ENCODE measurements at regions not wholly inside any gene's neighbourhood (a gene's known extent, or its start where the extent isn't known, plus 50 kb on each side); places are given as distances from the start of the nearest gene placed in this dataset.

DNA sequence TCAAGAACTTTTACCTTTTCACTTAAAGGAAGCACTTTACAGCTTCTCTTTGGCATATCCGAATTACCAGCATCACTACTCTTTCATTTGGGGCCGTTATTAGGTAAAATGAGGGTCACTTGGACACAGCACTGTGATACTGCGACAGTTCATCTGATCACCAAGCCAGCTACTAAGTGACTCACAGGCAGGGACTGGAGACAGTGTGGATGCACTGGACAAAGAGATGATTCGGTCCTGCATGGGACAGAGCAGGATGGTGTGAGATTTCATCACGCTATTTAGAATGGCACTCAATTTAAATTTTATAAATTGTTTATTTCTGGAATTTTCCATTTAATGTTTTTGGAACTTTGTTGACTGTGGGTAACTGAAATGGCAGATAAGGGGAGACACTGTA, 166.9 kb upstream of the IL12A start:
- no peak for DNase-seq
- TF ChIP-seq, protein P1, sequence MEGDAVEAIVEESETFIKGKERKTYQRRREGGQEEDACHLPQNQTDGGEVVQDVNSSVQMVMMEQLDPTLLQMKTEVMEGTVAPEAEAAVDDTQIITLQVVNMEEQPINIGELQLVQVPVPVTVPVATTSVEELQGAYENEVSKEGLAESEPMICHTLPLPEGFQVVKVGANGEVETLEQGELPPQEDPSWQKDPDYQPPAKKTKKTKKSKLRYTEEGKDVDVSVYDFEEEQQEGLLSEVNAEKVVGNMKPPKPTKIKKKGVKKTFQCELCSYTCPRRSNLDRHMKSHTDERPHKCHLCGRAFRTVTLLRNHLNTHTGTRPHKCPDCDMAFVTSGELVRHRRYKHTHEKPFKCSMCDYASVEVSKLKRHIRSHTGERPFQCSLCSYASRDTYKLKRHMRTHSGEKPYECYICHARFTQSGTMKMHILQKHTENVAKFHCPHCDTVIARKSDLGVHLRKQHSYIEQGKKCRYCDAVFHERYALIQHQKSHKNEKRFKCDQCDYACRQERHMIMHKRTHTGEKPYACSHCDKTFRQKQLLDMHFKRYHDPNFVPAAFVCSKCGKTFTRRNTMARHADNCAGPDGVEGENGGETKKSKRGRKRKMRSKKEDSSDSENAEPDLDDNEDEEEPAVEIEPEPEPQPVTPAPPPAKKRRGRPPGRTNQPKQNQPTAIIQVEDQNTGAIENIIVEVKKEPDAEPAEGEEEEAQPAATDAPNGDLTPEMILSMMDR (IDR thresholded peaks at IDR 0.05; ENCODE audit: partially characterized antibody, unreplicated experiment), result no peak
- no peaks in the 10 kb centered on the region for H3K9me3 Mint-ChIP-seq (ENCODE audit: unreplicated experiment)
- H3K36me3 Mint-ChIP-seq (ENCODE audit: unreplicated experiment), result no peaks in the 10 kb centered on the region
- no peak overlapping the region for H3K4me3 Mint-ChIP-seq (ENCODE audit: unreplicated experiment)
- no peak overlapping the region for H3K27ac Mint-ChIP-seq (ENCODE audit: unreplicated experiment)
- H3K27me3 Mint-ChIP-seq (ENCODE audit: unreplicated experiment), result peaks cover 2% of the 10 kb centered on the region
- peaks cover 8% of the 10 kb centered on the region for H3K4me1 Mint-ChIP-seq (ENCODE audit: low read depth, unreplicated experiment)

DNA sequence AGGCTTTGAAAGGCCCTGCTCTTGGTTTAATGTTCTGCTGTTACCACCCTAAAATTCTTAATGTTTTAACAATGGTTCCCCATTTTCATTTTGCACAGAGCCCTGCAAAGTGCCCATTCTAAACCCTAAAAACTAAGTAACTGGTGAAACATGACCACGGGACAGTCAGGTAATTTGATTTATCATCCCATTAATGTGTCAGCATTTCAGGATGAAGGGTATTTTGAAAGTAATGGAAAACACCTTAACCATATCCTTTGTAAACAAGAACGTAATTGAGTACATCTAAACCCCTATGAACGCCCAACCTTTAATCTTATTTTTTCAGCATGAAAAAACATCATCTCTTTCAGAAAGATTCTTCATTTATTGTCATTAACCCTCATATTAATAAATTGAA, 164.9 kb upstream of the IL12A start:
- no peaks in the 10 kb centered on the region for H3K9me3 Mint-ChIP-seq (ENCODE audit: unreplicated experiment)

DNA sequence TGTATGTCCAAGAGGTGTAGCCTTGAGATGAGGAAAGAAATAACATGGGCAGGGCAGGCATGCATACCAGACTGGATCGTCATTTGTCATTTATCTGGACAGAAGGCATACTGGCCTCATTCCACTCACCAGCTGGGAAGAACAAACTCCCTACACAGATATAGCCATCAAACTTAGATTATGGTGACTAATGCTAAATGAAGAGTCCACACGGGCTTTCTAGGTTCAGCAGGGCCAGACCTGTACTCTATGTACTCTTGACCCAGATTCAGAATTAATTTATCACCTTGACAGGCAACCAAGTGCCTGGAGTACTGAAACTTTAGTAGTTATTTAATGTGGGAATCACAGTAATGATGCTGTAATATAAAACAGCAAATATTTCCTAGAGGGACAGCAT, 164.3 kb upstream of the IL12A start:
- peaks cover 9% of the 10 kb centered on the region for H3K4me1 Mint-ChIP-seq (ENCODE audit: low read depth, unreplicated experiment)
- peaks cover 2% of the 10 kb centered on the region for H3K27me3 Mint-ChIP-seq (ENCODE audit: unreplicated experiment)
- H3K27ac Mint-ChIP-seq (ENCODE audit: unreplicated experiment), result no peak overlapping the region
- no peak overlapping the region for H3K4me3 Mint-ChIP-seq (ENCODE audit: unreplicated experiment)
- TF ChIP-seq, protein P1 (IDR thresholded peaks at IDR 0.05; ENCODE audit: partially characterized antibody, unreplicated experiment), result no peak
- no peaks in the 10 kb centered on the region for H3K36me3 Mint-ChIP-seq (ENCODE audit: unreplicated experiment)
- no peak for DNase-seq
- H3K9me3 Mint-ChIP-seq (ENCODE audit: unreplicated experiment), result no peaks in the 10 kb centered on the region

More for the DNA sequence above, 164.9 kb upstream of the IL12A start:
- Mint-ChIP-seq H3K4me3 (ENCODE audit: unreplicated experiment) (no peak overlapping the region), H3K27me3 (ENCODE audit: unreplicated experiment) (peaks cover 2% of the 10 kb centered on the region), H3K27ac (ENCODE audit: unreplicated experiment) (no peak overlapping the region), H3K4me1 (ENCODE audit: low read depth, unreplicated experiment) (peaks cover 7% of the 10 kb centered on the region), H3K36me3 (ENCODE audit: unreplicated experiment) (no peaks in the 10 kb centered on the region)
- TF ChIP-seq, protein P1 (IDR thresholded peaks at IDR 0.05; ENCODE audit: partially characterized antibody, unreplicated experiment), result no peak
- no peak for DNase-seq

DNA sequence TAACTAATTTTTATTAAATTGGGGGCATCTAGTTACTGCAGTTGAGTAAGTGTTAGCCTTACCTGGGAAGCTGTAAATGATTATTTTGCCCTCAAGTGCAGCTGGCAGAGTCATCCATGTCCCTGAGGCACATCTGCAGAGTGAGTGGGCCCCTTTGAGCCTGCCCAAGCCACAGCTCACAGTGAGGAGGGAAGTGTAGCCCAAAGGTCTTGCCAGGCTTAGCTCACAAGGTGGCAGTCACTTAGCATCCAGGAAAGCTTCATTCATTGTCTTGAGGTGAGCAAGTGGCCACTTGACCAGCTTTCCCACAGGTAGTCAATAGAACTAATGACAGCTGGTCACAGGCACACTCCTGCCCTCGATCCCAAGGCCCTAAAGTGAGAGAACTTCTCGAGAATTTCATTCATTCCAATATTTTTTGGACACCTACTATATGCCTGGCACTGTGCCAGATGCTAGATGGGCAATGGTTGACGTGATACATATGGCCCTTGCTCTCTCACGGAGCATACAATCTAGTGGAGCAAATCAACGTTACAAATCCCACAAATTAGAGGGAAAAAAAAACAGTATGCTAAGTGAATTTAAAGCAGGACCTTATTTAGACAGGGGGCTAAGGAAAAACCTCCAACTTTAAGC, 163.3 kb upstream of the IL12A start:
- Mint-ChIP-seq H3K9me3 (ENCODE audit: unreplicated experiment) (no peaks in the 10 kb centered on the region), H3K27ac (ENCODE audit: unreplicated experiment) (no peak overlapping the region), H3K36me3 (ENCODE audit: unreplicated experiment) (no peaks in the 10 kb centered on the region), H3K4me3 (ENCODE audit: unreplicated experiment) (no peak overlapping the region), H3K27me3 (ENCODE audit: unreplicated experiment) (peaks cover 2% of the 10 kb centered on the region), H3K4me1 (ENCODE audit: low read depth, unreplicated experiment) (peaks cover 9% of the 10 kb centered on the region)
- DNase-seq, result no peak
- TF ChIP-seq, protein P1 (IDR thresholded peaks at IDR 0.05; ENCODE audit: partially characterized antibody, unreplicated experiment), result no peak

DNA sequence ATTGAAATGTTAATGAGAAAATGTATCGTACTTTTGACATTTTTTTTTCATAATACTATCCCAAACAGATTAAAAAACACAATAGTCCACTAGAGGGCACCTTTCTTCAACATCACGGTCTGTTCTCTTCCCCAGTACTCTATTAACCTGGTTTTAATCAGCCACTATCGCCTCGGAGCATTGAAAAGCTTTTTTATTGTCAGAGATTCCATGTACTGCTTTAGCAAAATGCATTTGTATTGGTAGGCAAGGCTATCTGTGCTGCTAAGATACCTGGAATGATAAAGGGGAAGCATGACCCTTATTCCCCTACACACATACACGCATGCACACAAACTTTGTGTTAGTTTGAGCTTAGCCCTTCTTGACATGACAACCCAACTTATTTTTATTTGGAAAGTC, 160.1 kb upstream of the IL12A start:
- DNase-seq, result no peak
- Mint-ChIP-seq H3K36me3 (ENCODE audit: unreplicated experiment) (no peaks in the 10 kb centered on the region), H3K9me3 (ENCODE audit: unreplicated experiment) (no peaks in the 10 kb centered on the region), H3K4me1 (ENCODE audit: low read depth, unreplicated experiment) (peaks cover 11% of the 10 kb centered on the region), H3K27ac (ENCODE audit: unreplicated experiment) (no peak overlapping the region), H3K27me3 (ENCODE audit: unreplicated experiment) (no peaks in the 10 kb centered on the region), H3K4me3 (ENCODE audit: unreplicated experiment) (no peak overlapping the region)
- TF ChIP-seq, protein P1 (IDR thresholded peaks at IDR 0.05; ENCODE audit: partially characterized antibody, unreplicated experiment), result peak; percentile 75
